Loucy (cell line): ENCODE measurements at regions not wholly inside any gene's neighbourhood (a gene's known extent, or its start where the extent isn't known, plus 50 kb on each side); places are given as distances from the start of the nearest gene placed in this dataset.

Source experiments
- CTCF ChIP-seq: fragments of 200-600 bp; sonication (generic); conservative IDR thresholded peaks from 2 replicates; pipeline ENCODE4 v1.5.1; 2014; ENCODE audit warnings: mild to moderate bottlenecking, antibody characterized with exemption, low read length
- EZH2phosphoT487 ChIP-seq: fragments of 200-600 bp; IDR thresholded peaks from 2 replicates; pipeline ENCODE4 v1.6.1; 2018; ENCODE audit warnings: antibody characterized with exemption, mild to moderate bottlenecking, moderate library complexity, borderline replicate concordance

GRCh38 chr2:226131299-226131784, 668.3 kb downstream of the IRS1 start:
- TF ChIP-seq CTCF = no peak
- no peak for TF ChIP-seq EZH2phosphoT487
